ENCODE measurements at regions not wholly inside any gene's neighbourhood (a gene's known extent, or its start where the extent isn't known, plus 50 kb on each side); places are given as distances from the start of the nearest gene placed in this dataset.

DNA sequence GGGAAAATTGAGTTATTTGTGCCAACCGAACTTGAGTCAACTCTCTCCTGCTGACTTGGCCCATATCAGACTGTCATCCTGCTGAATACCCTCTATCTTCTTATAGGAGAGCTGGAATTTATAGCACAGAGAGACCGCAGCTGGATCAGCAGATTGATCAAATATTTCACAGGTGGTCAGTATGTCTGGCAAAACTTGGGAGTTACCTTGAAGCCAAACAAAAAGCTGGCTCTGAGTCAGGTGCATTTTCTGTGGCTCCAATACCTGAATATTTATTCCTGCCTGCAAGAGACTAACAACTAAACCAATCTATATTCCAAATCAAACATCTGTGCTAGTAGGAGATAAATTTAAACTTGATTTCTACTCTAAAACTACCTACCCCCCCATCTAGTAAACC, 752.1 kb upstream of the ALCAM start:
- TF ChIP-seq POLR2A (IDR thresholded peaks at IDR 0.05) = no peak
- TF ChIP-seq, protein P1, sequence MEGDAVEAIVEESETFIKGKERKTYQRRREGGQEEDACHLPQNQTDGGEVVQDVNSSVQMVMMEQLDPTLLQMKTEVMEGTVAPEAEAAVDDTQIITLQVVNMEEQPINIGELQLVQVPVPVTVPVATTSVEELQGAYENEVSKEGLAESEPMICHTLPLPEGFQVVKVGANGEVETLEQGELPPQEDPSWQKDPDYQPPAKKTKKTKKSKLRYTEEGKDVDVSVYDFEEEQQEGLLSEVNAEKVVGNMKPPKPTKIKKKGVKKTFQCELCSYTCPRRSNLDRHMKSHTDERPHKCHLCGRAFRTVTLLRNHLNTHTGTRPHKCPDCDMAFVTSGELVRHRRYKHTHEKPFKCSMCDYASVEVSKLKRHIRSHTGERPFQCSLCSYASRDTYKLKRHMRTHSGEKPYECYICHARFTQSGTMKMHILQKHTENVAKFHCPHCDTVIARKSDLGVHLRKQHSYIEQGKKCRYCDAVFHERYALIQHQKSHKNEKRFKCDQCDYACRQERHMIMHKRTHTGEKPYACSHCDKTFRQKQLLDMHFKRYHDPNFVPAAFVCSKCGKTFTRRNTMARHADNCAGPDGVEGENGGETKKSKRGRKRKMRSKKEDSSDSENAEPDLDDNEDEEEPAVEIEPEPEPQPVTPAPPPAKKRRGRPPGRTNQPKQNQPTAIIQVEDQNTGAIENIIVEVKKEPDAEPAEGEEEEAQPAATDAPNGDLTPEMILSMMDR (IDR thresholded peaks at IDR 0.05) = no peak
